Stimulated activated CD4-positive, alpha-beta T cell treated with anti-CD3 and anti-CD28 coated beads, Interleukin-1b, Interleukin-23, amount 100 ng/mL, for 4 hours (primary cell): ENCODE measurements at regions not wholly inside any gene's neighbourhood (a gene's known extent, or its start where the extent isn't known, plus 50 kb on each side); places are given as distances from the start of the nearest gene placed in this dataset.
"Not testable (repeated sequence)": the region's sequence is repeated elsewhere in the genome, so short reads cannot be mapped to it uniquely, and the experiment has no call there.

Experiments used
- DNase-seq, 2 donors: peaks; one replicate each; pipeline ENCODE4 v3.0.0-alpha.2; 2020; ENCODE audit warnings: low read depth in 2 of 2

GRCh38 chr12:14207905-14208551 lies 157.5 kb upstream of the ATF7IP start:
- no peak for DNase-seq

- DNase-seq: no peak
These were observed 153.5 kb upstream of the ATF7IP start for GRCh38 chr12:14211947-14212387.

GRCh38 chr12:14213542-14213941 lies 151.9 kb upstream of the ATF7IP start:
- DNase-seq: no peak

- DNase-seq: no peak
These were observed 151.0 kb upstream of the ATF7IP start for GRCh38 chr12:14214495-14214894.

- DNase-seq: not testable (repeated sequence)
These were observed 149.5 kb upstream of the ATF7IP start for GRCh38 chr12:14215949-14216348.

GRCh38 chr12:14216405-14217294 lies 148.8 kb upstream of the ATF7IP start:
- DNase-seq: no peak

- DNase-seq: no peak
These were observed 146.3 kb upstream of the ATF7IP start for GRCh38 chr12:14219156-14219555.

- not testable (repeated sequence) for DNase-seq
These were observed 145.8 kb upstream of the ATF7IP start for GRCh38 chr12:14219670-14220069.

- no peak for DNase-seq
These were observed 140.4 kb upstream of the ATF7IP start for GRCh38 chr12:14225064-14225463.

- DNase-seq: not testable (repeated sequence)
These were observed 130.3 kb upstream of the ATF7IP start for GRCh38 chr12:14235176-14235575.

- DNase-seq: not testable (repeated sequence)
These were observed 128.8 kb upstream of the ATF7IP start for GRCh38 chr12:14236641-14237040.

- no peak for DNase-seq
These were observed 127.2 kb upstream of the ATF7IP start for GRCh38 chr12:14238221-14238792.

GRCh38 chr12:14239350-14239934 lies 126.0 kb upstream of the ATF7IP start:
- DNase-seq: no peak

GRCh38 chr12:14239935-14240872 lies 125.3 kb upstream of the ATF7IP start:
- no peak for DNase-seq

GRCh38 chr12:14240873-14241220 lies 124.6 kb upstream of the ATF7IP start:
- no peak for DNase-seq

- not testable (repeated sequence) for DNase-seq
These were observed 122.7 kb upstream of the ATF7IP start for GRCh38 chr12:14242825-14243224.

- no peak for DNase-seq
These were observed 121.5 kb upstream of the ATF7IP start for GRCh38 chr12:14243941-14244340.

GRCh38 chr12:14244876-14245669 lies 120.4 kb upstream of the ATF7IP start:
- DNase-seq: no peak

- no peak for DNase-seq
These were observed 118.3 kb upstream of the ATF7IP start for GRCh38 chr12:14247166-14247565.

- DNase-seq: no peak
These were observed 116.1 kb upstream of the ATF7IP start for GRCh38 chr12:14249368-14249767.
